ENCODE measurements at regions not wholly inside any gene's neighbourhood (a gene's known extent, or its start where the extent isn't known, plus 50 kb on each side); places are given as distances from the start of the nearest gene placed in this dataset.

DNA sequence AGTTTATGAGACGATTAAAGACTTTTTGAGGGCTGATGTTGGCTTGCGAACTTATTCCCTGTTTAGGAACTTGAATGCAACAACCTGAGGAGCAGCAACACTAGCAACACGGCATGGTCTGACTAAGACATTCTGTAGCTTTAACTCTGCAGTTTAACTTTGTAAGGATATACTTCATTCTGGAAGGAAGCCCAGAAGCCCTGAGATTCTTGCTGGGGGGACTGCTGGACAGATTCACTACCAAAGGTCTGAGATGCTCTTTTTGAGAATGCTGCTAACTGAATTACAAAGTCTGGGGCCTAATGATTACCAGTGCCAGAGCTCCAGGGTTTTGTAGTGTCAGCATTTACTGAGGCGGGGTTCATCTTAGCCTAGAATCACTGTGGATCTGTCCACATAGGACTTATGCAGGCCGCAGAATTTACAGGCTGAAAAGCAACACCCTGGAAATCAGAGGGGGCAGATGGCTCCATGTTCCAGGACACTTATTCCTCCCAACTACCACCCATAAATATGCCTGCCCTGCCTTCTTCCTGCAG is 537.1 kb upstream of the CDH18 start:
- no peak for DNase-seq (ENCODE audit: low spot score)
- Mint-ChIP-seq H3K27ac (no peak overlapping the region), H3K4me3 (no peak overlapping the region), H3K36me3 (ENCODE audit: low read depth) (no peaks in the 10 kb centered on the region), H3K9me3 (peaks cover 51% of the 10 kb centered on the region), H3K27me3 (ENCODE audit: low read depth) (no peaks in the 10 kb centered on the region), H3K4me1 (ENCODE audit: low read depth) (no peaks in the 10 kb centered on the region)

DNA sequence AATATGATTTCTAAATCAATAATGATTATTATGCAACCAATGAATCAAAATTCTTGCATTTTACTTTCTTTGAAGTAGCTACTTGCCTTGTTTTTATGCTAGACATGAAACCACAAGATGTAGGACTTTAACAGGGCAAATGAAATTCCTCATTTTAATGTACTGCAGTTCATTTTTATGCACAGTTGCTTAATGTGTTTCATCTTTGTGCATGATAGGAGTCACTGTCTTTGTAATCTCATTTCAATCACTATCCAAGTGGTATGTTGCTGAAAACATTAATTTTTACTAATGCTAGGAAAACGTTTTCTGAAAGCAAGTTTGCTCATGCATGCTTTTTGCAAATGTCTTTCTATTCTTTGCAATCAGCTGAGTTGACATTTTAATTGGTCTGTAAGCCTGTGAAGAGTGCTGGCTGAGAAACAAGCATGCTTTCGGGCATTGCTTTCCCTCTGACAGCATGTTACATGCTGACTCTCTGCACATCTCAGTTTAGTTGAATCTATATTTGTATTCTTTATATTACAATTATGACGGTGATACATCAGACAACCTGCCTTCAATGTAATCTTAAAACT is 535.0 kb upstream of the CDH18 start:
- H3K4me3 Mint-ChIP-seq, result no peak overlapping the region
- peaks cover 39% of the 10 kb centered on the region for H3K9me3 Mint-ChIP-seq
- no peaks in the 10 kb centered on the region for H3K36me3 Mint-ChIP-seq (ENCODE audit: low read depth)

DNA sequence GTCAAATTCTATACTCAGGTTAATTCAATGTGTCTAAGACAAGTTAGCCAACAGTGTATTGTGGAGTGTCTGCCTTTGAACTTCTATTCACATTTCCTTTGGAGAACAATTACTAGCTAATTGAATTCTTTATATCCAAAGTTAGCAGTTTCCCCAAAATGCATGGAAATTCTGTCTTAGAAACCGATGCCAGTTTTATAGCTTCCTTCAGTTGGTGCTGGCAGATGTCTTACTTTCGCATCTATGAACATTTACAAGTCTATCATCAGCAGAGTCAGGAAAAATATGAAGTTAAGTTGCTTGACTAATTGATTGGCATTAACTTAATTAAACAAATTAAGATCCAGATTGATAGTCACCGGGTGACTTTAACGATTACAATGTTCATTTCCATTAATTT is 527.6 kb upstream of the CDH18 start:
- no peak overlapping the region for H3K4me3 Mint-ChIP-seq
- peaks cover 27% of the 10 kb centered on the region for H3K9me3 Mint-ChIP-seq
- no peak for DNase-seq (ENCODE audit: low spot score)
- no peaks in the 10 kb centered on the region for H3K36me3 Mint-ChIP-seq (ENCODE audit: low read depth)
- H3K4me1 Mint-ChIP-seq (ENCODE audit: low read depth), result no peaks in the 10 kb centered on the region
- H3K27ac Mint-ChIP-seq, result no peak overlapping the region
- H3K27me3 Mint-ChIP-seq (ENCODE audit: low read depth), result no peaks in the 10 kb centered on the region

More for the DNA sequence above, 535.0 kb upstream of the CDH18 start:
- H3K27me3 Mint-ChIP-seq (ENCODE audit: low read depth), result no peaks in the 10 kb centered on the region
- no peak for DNase-seq (ENCODE audit: low spot score)
- no peak overlapping the region for H3K27ac Mint-ChIP-seq
- H3K4me1 Mint-ChIP-seq (ENCODE audit: low read depth), result no peaks in the 10 kb centered on the region

DNA sequence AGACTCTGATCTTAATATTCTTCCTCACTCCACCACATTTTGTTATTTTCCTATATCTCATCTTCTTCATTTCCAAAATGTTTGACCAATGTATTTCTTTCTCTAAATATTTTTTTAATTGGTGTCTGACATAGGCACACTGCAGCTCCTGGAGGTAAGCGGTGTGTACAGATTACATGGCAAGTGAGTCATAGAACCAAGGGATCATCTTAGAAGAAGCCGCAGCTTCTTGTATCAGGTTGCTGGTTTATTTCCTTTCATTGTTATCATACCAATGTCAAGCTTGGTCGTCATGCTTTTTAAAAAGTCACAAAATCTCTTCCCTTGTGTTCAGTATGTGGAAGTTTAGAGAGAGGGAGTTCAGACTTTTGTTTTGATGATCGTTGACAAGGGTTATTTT is 526.1 kb upstream of the CDH18 start:
- H3K27me3 Mint-ChIP-seq (ENCODE audit: low read depth), result no peaks in the 10 kb centered on the region
- H3K4me1 Mint-ChIP-seq (ENCODE audit: low read depth), result no peaks in the 10 kb centered on the region
- H3K36me3 Mint-ChIP-seq (ENCODE audit: low read depth), result no peaks in the 10 kb centered on the region
- no peak overlapping the region for H3K27ac Mint-ChIP-seq
- H3K4me3 Mint-ChIP-seq, result no peak overlapping the region
- peaks cover 31% of the 10 kb centered on the region for H3K9me3 Mint-ChIP-seq
- DNase-seq (ENCODE audit: low spot score), result no peak

DNA sequence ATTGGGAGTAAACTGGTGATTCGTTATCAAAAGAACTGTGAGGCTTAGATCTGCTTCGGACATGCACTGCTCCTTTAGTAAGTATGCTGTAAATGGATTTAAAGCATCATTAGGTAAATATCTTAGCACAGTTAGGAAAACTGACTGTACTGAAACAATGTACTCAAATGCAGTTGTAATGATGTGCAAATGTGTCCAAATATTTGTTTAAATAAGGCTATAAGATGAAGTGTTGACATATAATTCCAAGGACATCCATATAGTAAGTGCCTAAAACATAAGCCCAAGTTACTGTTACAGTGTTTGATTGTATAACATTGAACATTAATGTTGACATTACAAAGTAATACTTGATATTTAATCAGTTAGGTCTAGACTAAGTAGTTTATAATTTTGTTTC is 512.5 kb upstream of the CDH18 start:
- H3K27me3 Mint-ChIP-seq (ENCODE audit: low read depth), result no peaks in the 10 kb centered on the region
- peaks cover 25% of the 10 kb centered on the region for H3K9me3 Mint-ChIP-seq
- no peak overlapping the region for H3K27ac Mint-ChIP-seq
- H3K4me3 Mint-ChIP-seq, result no peak overlapping the region
- H3K36me3 Mint-ChIP-seq (ENCODE audit: low read depth), result no peaks in the 10 kb centered on the region
- no peaks in the 10 kb centered on the region for H3K4me1 Mint-ChIP-seq (ENCODE audit: low read depth)
- no peak for DNase-seq (ENCODE audit: low spot score)

DNA sequence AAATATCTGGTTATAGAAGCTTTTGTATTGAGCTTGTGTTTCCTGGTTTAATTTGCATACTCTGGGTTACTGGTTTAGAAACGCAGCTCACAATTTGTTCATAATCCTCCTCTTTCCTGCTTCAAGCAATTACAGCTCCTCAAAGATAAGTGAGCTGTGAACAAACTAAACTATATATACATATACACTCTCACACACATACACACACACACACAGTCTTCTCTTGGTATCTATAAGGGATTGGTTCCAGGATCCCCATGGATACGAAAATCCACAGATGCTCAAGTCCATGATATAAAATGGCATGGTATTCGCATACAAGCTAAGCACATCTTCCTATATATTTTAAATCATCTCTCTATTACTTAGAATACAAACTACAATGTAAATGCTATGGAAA is 510.9 kb upstream of the CDH18 start:
- no peak for DNase-seq (ENCODE audit: low spot score)
- Mint-ChIP-seq H3K27ac (no peak overlapping the region), H3K9me3 (peaks cover 28% of the 10 kb centered on the region), H3K4me1 (ENCODE audit: low read depth) (no peaks in the 10 kb centered on the region), H3K36me3 (ENCODE audit: low read depth) (no peaks in the 10 kb centered on the region), H3K27me3 (ENCODE audit: low read depth) (no peaks in the 10 kb centered on the region), H3K4me3 (no peak overlapping the region)

DNA sequence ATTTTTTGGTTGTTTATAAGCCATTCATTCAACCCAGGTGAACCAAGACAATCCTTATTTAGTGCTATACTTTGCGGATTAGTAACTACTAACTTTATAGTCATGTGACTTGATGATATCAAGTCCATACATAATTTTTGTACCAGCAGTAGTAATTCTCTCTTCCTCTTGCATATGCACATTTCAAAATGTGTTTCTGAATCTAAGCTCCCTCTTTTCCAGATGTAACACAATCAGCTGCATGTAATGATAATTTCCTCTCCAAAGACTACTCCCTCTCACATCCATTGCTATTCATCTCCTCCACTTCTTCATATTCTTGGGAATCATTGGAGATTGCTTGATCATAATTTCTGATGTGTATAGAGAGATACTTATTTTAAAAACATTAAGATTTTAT is 510.1 kb upstream of the CDH18 start:
- H3K27me3 Mint-ChIP-seq (ENCODE audit: low read depth), result no peaks in the 10 kb centered on the region
- H3K9me3 Mint-ChIP-seq, result peaks cover 25% of the 10 kb centered on the region
- no peak overlapping the region for H3K27ac Mint-ChIP-seq
- no peak for DNase-seq (ENCODE audit: low spot score)
- no peaks in the 10 kb centered on the region for H3K36me3 Mint-ChIP-seq (ENCODE audit: low read depth)
- H3K4me1 Mint-ChIP-seq (ENCODE audit: low read depth), result no peaks in the 10 kb centered on the region
- no peak overlapping the region for H3K4me3 Mint-ChIP-seq

DNA sequence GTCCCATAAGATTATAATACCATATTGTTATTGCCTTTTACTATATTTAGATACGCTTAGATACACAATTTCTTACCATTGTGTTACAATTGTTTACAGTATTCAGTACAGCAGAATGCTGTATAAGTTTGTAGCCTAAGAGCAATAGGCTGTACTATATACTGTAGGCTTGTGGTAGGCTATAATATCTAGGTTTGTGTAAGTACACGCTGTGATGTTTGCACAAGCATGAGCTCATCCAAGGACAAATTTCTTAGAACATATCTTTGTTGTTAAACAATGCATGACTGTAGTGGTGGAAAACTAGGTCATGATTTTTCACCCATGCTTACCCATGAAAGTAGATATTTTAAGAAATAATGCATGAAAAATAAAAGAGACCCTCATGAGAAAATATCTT is 509.4 kb upstream of the CDH18 start:
- Mint-ChIP-seq H3K4me1 (ENCODE audit: low read depth) (no peaks in the 10 kb centered on the region), H3K27ac (no peak overlapping the region), H3K4me3 (no peak overlapping the region), H3K27me3 (ENCODE audit: low read depth) (no peaks in the 10 kb centered on the region), H3K36me3 (ENCODE audit: low read depth) (no peaks in the 10 kb centered on the region), H3K9me3 (peaks cover 25% of the 10 kb centered on the region)
- no peak for DNase-seq (ENCODE audit: low spot score)

DNA sequence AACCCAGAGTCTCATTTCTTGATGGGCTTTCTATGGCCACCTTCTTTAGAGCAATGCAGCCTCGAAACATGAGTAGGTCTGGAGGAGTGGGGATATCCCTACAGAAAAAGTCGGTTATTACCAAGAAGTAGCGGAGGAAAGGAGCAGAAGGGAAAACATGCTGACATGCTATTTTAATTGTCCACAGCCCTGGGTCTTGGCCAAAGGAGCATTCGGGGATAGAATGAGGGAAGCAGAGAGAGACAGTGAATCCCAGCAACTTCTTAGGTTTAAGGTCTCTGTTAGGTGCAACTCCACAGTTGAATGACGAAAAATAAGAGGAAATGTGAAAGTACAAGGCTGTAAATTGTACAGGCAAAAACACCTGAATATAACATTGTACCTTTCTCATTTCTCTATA is 506.7 kb upstream of the CDH18 start:
- H3K36me3 Mint-ChIP-seq (ENCODE audit: low read depth), result no peaks in the 10 kb centered on the region
- no peak overlapping the region for H3K27ac Mint-ChIP-seq
- H3K4me1 Mint-ChIP-seq (ENCODE audit: low read depth), result no peaks in the 10 kb centered on the region
- no peak overlapping the region for H3K4me3 Mint-ChIP-seq
- H3K27me3 Mint-ChIP-seq (ENCODE audit: low read depth), result no peaks in the 10 kb centered on the region
- no peak for DNase-seq (ENCODE audit: low spot score)
- peaks cover 29% of the 10 kb centered on the region for H3K9me3 Mint-ChIP-seq

DNA sequence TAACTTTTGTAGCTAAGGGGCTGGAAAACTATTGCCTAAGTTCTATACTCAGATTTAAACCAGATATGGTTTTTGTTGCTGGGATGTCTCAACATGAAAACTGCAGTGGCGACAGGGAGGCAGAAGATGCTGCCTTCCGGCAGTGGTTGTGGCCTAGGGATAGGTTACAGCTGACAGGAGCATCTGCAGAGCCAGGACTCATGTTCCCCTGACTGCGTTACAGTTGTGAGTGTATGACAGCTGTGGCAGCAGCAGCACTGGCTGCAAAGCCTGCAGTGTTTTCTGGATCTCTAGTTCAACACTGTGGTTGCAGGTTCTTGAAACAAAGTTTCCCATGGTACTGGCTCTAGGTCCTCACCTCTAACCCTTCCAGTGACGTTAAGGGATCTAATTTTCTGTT is 498.8 kb upstream of the CDH18 start:
- peaks cover 20% of the 10 kb centered on the region for H3K9me3 Mint-ChIP-seq
- no peaks in the 10 kb centered on the region for H3K27me3 Mint-ChIP-seq (ENCODE audit: low read depth)
- DNase-seq (ENCODE audit: low spot score), result no peak
- H3K36me3 Mint-ChIP-seq (ENCODE audit: low read depth), result no peaks in the 10 kb centered on the region
- H3K27ac Mint-ChIP-seq, result no peak overlapping the region
- H3K4me1 Mint-ChIP-seq (ENCODE audit: low read depth), result no peaks in the 10 kb centered on the region
- H3K4me3 Mint-ChIP-seq, result no peak overlapping the region

DNA sequence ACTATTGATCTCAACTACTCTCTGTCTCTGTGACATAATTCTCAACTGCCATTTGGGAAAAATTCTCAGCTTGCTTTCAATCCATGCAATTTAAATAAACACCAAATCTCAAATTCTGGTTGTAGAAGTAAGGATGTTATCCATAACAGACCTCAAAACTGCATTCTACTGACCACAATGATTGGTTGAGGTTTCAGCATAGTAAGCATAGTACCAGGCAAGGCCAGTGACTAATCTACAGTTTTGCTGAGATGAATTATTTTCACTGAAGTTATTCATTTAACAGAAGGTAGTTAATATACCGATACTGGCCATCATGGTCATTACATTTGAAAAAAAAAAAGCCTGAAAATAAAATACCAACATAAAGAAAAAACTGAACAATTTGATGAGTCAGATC is 488.0 kb upstream of the CDH18 start:
- Mint-ChIP-seq H3K9me3 (peaks cover 43% of the 10 kb centered on the region), H3K36me3 (ENCODE audit: low read depth) (no peaks in the 10 kb centered on the region), H3K27me3 (ENCODE audit: low read depth) (no peaks in the 10 kb centered on the region), H3K4me1 (ENCODE audit: low read depth) (no peaks in the 10 kb centered on the region), H3K27ac (no peak overlapping the region), H3K4me3 (no peak overlapping the region)
- DNase-seq (ENCODE audit: low spot score), result no peak

DNA sequence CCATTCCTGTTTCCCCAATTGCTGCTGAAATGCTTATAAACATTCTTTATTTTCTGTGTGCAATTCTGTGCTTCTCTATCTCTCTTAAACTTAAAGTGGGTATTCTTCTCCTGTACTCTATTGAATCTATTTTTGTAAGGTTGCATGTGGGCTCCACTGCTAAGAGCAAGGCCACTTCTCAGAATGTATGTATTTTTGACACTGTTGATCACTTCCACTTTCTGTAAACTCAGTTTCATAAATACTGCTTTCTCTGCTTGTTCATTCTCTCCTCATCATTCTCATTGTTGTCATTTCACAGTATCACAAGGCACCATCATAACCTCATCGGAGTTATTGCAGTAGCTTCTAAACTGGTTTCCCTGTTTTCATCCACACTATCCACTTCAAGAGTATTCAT is 483.0 kb upstream of the CDH18 start:
- no peak for DNase-seq (ENCODE audit: low spot score)
- no peaks in the 10 kb centered on the region for H3K27me3 Mint-ChIP-seq (ENCODE audit: low read depth)
- H3K9me3 Mint-ChIP-seq, result peaks cover 20% of the 10 kb centered on the region
- no peak overlapping the region for H3K4me3 Mint-ChIP-seq
- no peaks in the 10 kb centered on the region for H3K4me1 Mint-ChIP-seq (ENCODE audit: low read depth)
- H3K27ac Mint-ChIP-seq, result no peak overlapping the region
- no peaks in the 10 kb centered on the region for H3K36me3 Mint-ChIP-seq (ENCODE audit: low read depth)

DNA sequence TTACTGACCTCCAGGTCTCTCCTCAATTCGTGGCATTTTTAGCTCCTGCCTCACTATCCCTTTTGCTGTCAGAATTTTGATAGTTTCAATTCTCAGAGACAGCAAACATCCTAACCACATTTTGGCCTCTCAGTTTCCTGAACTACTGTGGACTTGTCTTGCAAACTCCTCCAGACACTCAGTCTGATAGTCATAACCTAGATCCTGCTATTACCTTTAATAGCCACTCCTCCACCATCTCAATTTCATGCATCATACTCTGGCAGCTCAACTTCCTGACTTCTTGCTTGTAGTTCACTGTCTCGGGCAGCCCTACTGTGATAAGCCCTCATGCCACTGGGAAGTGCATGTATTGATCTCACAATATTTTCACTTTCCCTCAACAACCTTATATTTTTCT is 481.8 kb upstream of the CDH18 start:
- peaks cover 22% of the 10 kb centered on the region for H3K9me3 Mint-ChIP-seq
- DNase-seq (ENCODE audit: low spot score), result no peak
- no peak overlapping the region for H3K27ac Mint-ChIP-seq
- no peak overlapping the region for H3K4me3 Mint-ChIP-seq
- no peaks in the 10 kb centered on the region for H3K27me3 Mint-ChIP-seq (ENCODE audit: low read depth)
- no peaks in the 10 kb centered on the region for H3K4me1 Mint-ChIP-seq (ENCODE audit: low read depth)
- H3K36me3 Mint-ChIP-seq (ENCODE audit: low read depth), result no peaks in the 10 kb centered on the region

DNA sequence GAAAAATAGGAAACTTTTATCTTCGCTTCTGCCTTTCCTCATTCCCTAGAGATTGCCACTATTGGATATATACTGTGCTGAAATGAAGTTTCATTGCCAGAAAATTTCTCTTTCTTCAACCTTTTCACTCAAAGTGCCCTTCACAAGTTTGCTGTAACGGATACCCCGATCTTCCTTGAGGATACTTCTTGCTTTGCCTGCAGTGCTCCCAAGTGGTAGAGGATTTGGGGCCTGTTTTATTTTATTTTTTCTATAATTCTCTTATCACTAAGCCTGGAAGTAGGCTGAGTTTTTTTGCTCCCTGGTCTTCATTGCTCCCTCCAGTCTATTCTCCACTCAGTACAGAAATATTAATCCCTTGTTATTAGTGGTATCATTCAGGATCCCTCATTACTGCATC is 481.4 kb upstream of the CDH18 start:
- Mint-ChIP-seq H3K36me3 (ENCODE audit: low read depth) (no peaks in the 10 kb centered on the region), H3K9me3 (peaks cover 21% of the 10 kb centered on the region), H3K27ac (no peak overlapping the region), H3K27me3 (ENCODE audit: low read depth) (no peaks in the 10 kb centered on the region), H3K4me3 (no peak overlapping the region), H3K4me1 (ENCODE audit: low read depth) (no peaks in the 10 kb centered on the region)
- DNase-seq (ENCODE audit: low spot score), result no peak

DNA sequence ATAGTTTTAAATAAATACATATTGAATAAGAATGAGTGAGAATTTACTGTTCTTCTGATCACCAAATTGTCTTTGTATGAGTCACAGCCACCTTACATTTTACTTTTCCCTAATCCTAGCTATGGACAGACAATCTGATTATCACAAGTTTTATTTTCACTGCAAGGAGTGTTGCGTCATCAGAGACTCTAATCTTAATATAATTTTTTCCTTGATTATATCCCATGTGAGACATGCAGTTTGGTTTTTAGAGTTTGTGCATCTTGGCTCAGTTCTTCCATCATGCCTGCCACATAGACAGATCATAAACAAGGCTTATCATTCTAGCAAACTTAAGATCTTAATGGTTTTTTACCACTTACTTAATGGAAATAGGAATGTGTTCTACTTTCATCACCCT is 478.5 kb upstream of the CDH18 start:
- peaks cover 42% of the 10 kb centered on the region for H3K9me3 Mint-ChIP-seq
- H3K36me3 Mint-ChIP-seq (ENCODE audit: low read depth), result no peaks in the 10 kb centered on the region
- H3K4me3 Mint-ChIP-seq, result no peak overlapping the region
- no peak overlapping the region for H3K27ac Mint-ChIP-seq
- no peak for DNase-seq (ENCODE audit: low spot score)
- H3K27me3 Mint-ChIP-seq (ENCODE audit: low read depth), result no peaks in the 10 kb centered on the region
- H3K4me1 Mint-ChIP-seq (ENCODE audit: low read depth), result no peaks in the 10 kb centered on the region
